ENCODE measurements at regions not wholly inside any gene's neighbourhood (a gene's known extent, or its start where the extent isn't known, plus 50 kb on each side); places are given as distances from the start of the nearest gene placed in this dataset.

DNA sequence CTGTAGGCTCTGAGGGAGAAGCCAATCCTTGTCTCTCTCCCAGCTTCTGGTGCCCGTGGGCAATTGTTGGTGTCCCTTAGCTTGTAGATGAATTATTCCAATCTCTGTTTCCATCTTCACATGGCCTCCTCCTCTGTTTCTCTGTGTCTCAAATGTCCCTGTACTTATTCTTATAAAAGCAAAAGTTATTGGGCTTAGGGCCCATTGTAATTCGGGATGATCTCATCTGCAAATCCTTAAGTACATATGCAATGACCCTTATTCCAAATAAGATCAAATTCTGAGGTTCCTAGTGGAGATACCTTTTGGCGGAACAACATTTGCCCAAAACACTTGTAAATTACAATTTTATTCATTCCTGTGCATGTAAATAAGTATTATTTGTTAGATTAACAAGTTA, 147.4 kb upstream of the EPHA3 start:
- H3K4ac ChIP-seq (ENCODE audit: low read depth, low read length): no peak overlapping the region
- ChIA-PET CTCF (interaction anchor here (1.3 kb wide), 1 partner anchor 27 kb away, joined by 3 read pairs; no protein-coding TSS in a partner anchor), POLR2A (ENCODE audit: unreplicated experiment) (interaction anchor here (0.6 kb wide), 1 partner anchor 27 kb away, joined by 17 read pairs; no protein-coding TSS in a partner anchor)
- no peak overlapping the region for H3K18ac ChIP-seq (ENCODE audit: low read depth, low read length)
- no peaks in the 10 kb centered on the region for H4K20me1 ChIP-seq (ENCODE audit: insufficient read depth, low read length)
- DNase-seq: no peak
- no peak overlapping the region for H3K56ac ChIP-seq (ENCODE audit: extremely low read depth, insufficient read depth, low read length)
- no peak overlapping the region for H3K23ac ChIP-seq (ENCODE audit: low read depth, low read length)
- TF ChIP-seq CHD1 (IDR thresholded peaks at IDR 0.05; ENCODE audit: low read depth, low read length): no peak
- no peak for TF ChIP-seq CEBPB (IDR thresholded peaks at IDR 0.05; ENCODE audit: low read depth, low read length)
- TF ChIP-seq RAD21 (IDR thresholded peaks at IDR 0.05; ENCODE audit: low read length): no peak
- TF ChIP-seq, protein P1, sequence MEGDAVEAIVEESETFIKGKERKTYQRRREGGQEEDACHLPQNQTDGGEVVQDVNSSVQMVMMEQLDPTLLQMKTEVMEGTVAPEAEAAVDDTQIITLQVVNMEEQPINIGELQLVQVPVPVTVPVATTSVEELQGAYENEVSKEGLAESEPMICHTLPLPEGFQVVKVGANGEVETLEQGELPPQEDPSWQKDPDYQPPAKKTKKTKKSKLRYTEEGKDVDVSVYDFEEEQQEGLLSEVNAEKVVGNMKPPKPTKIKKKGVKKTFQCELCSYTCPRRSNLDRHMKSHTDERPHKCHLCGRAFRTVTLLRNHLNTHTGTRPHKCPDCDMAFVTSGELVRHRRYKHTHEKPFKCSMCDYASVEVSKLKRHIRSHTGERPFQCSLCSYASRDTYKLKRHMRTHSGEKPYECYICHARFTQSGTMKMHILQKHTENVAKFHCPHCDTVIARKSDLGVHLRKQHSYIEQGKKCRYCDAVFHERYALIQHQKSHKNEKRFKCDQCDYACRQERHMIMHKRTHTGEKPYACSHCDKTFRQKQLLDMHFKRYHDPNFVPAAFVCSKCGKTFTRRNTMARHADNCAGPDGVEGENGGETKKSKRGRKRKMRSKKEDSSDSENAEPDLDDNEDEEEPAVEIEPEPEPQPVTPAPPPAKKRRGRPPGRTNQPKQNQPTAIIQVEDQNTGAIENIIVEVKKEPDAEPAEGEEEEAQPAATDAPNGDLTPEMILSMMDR (conservative IDR thresholded peaks at IDR 0.05; ENCODE audit: low read depth, low read length): no peak
- TF ChIP-seq BHLHE40 (IDR thresholded peaks at IDR 0.05; ENCODE audit: low read depth, low read length): no peak
- no peak for TF ChIP-seq SMC3 (IDR thresholded peaks at IDR 0.05; ENCODE audit: low read depth, low read length)
- no peak overlapping the region for H3K9ac ChIP-seq (ENCODE audit: low read depth, low read length)
- no peak overlapping the region for H2BK15ac ChIP-seq (ENCODE audit: low read depth, low read length)
- H4K8ac ChIP-seq (ENCODE audit: low read depth in 2 of 2, low read length in 2 of 2): no peak overlapping the region
- H3K4me2 ChIP-seq (ENCODE audit: low read depth, low read length): no peak overlapping the region
- in situ Hi-C loops (cut with MboI; ENCODE audit: low sequenced_read_pairs) (no loop called here), dilution Hi-C loops (cut with HindIII; ENCODE audit: low sequenced_read_pairs, unreplicated experiment) (no loop called here), intact Hi-C loops (cut with micrococcal nuclease) (no loop called here)
- no CpG with 5 or more reads among the region's 3 CpGs for WGBS, 2 experiments (ENCODE audit: extremely low coverage in 2 of 2, insufficient read length in 1 of 2)
- no peak overlapping the region for H3K27ac ChIP-seq (ENCODE audit: insufficient read depth, low read length)
- no peaks in the 10 kb centered on the region for H3K79me1 ChIP-seq (ENCODE audit: low read depth in 1 of 2, low read length in 2 of 2)
- peaks cover 5% of the 10 kb centered on the region; the same call in 1 of the 2 replicates for H3K4me1 ChIP-seq (ENCODE audit: control insufficient read depth, insufficient read depth, low read length)
- H3K9me1 ChIP-seq (ENCODE audit: insufficient read depth, low read length): no peaks in the 10 kb centered on the region
- no peak overlapping the region for H2BK5ac ChIP-seq (ENCODE audit: low read depth, low read length, poor library complexity, severe bottlenecking)
- H4K5ac ChIP-seq (ENCODE audit: low read depth, low read length): no peak overlapping the region
- no peak overlapping the region for H4K91ac ChIP-seq (ENCODE audit: insufficient read depth, low read depth, low read length)
- H3K4me3 ChIP-seq (ENCODE audit: insufficient read depth, low read depth, low read length): no peak overlapping the region
- H3K27me3 ChIP-seq (ENCODE audit: control insufficient read depth, insufficient read depth, low read length): no peaks in the 10 kb centered on the region
- no peaks in the 10 kb centered on the region for H3K36me3 ChIP-seq (ENCODE audit: control insufficient read depth, insufficient read depth, low read length)
- no TSS peak for BruUV-seq (replicated peaks)
- H2AK5ac ChIP-seq (ENCODE audit: low read depth, low read length): no peak overlapping the region
- no peak overlapping the region for H2AFZ ChIP-seq (replicated peaks; ENCODE audit: low read length, poor library complexity)
- no peak for ATAC-seq (ENCODE audit: low read depth)
- peak overlapping the region; percentile 61 for H2BK120ac ChIP-seq (ENCODE audit: low read depth, low read length)
- no peak overlapping the region for H2BK20ac ChIP-seq (ENCODE audit: low read depth, low read length)
- no peaks in the 10 kb centered on the region for H3K9me3 ChIP-seq (ENCODE audit: control insufficient read depth, insufficient read depth, low read length)
- no peak overlapping the region for H2AK9ac ChIP-seq (replicated peaks; ENCODE audit: low read depth, low read length, poor library complexity)
- no peak overlapping the region for H3K14ac ChIP-seq (replicated peaks; ENCODE audit: low read depth, low read length)

All from IMR-90 (cell line).